OCI-LY3 (cell line): ENCODE measurements at regions not wholly inside any gene's neighbourhood (a gene's known extent, or its start where the extent isn't known, plus 50 kb on each side); places are given as distances from the start of the nearest gene placed in this dataset.

Experiments used
- CTCF ChIP-seq: fragments of 200-600, 300-600 bp; sonication (generic); IDR thresholded peaks from 2 replicates; pipeline ENCODE4 v1.5.1; 2014; ENCODE audit warnings: antibody characterized with exemption, low read length, low read depth
- EZH2phosphoT487 ChIP-seq: fragments of 200-600 bp; shearing (Covaris generic); IDR thresholded peaks from 2 replicates; pipeline ENCODE4 v1.6.1; 2018; ENCODE audit warnings: antibody characterized with exemption, mixed run types, low read depth

DNA sequence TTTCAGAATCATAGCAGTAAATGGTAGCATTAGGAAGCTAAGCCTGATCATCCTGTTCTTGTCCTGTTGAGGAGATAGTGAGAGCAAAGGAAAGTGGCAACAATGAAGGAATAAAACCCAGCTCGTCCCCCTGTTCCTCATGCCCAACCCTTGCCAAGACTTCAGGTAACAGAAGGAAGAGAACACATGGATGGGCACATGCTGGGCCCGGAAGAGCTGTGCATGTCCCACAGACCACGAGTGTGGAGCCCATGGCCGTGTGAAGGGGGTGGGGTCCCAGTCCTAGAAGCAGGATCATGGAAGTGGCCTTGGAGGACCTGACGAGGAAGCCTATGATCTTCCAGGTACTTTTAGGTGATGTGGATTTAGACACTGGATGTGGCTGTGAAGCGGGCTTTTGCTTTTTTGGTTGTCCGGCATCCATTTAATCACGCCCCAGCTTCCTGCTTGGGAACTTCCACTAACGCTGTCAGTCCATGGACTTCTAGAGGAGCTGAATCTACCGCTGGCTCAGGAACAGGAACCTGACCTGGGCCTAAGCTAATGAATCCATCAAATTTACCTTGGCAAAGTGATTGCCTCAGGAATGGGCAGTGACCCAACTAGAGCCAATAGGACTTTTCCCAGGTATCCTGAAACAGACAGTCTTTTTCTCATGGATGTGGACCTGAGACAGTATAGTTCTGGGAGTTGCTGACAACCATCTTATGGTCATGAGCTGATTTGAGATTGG, 79.3 kb upstream of the ARMC2 start:
- TF ChIP-seq CTCF: no peak
- TF ChIP-seq EZH2phosphoT487: no peak
